NB4 (cell line): ENCODE measurements at regions not wholly inside any gene's neighbourhood (a gene's known extent, or its start where the extent isn't known, plus 50 kb on each side); places are given as distances from the start of the nearest gene placed in this dataset.

Experiments used
- MYC ChIP-seq: IDR thresholded peaks from 2 replicates; pipeline ENCODE4 v1.6.1; 2011; ENCODE audit warnings: low read depth, low read length
- POLR2A ChIP-seq: IDR thresholded peaks from 2 replicates; pipeline ENCODE4 v1.6.1; 2011; ENCODE audit warnings: mild to moderate bottlenecking; ENCODE audit not compliant: insufficient read length; ENCODE audit errors: extremely low read depth
- TF ChIP-seq, protein P1 (sequence below): IDR thresholded peaks from one replicate; pipeline ENCODE4 v1.5.1; 2012; ENCODE audit warnings: low read depth, low read length
- TF ChIP-seq, protein P2 (sequence below): IDR thresholded peaks from 2 replicates; pipeline ENCODE4 v1.6.1; 2011; ENCODE audit warnings: low read depth, low read length

DNA sequence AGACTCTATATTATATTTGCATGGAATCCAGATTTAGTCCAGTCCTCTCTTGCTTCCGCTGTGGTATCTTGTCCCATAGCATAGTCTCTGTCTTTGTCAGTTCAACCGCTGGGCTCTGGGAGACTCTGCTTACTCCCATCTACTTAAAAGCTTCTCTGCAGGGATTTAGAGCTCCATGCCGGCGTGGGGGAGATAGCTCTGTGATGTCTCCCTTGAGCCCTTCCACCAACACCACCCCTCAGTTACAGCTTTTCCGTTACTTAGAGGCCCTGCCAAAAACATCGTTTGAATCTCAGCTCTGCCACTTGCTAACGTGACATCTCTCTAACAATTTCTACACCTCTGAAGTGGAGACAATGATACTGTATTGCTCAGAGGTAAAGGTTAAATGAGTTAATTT lies 306.1 kb upstream of the ZNF608 start:
- TF ChIP-seq, protein P1, sequence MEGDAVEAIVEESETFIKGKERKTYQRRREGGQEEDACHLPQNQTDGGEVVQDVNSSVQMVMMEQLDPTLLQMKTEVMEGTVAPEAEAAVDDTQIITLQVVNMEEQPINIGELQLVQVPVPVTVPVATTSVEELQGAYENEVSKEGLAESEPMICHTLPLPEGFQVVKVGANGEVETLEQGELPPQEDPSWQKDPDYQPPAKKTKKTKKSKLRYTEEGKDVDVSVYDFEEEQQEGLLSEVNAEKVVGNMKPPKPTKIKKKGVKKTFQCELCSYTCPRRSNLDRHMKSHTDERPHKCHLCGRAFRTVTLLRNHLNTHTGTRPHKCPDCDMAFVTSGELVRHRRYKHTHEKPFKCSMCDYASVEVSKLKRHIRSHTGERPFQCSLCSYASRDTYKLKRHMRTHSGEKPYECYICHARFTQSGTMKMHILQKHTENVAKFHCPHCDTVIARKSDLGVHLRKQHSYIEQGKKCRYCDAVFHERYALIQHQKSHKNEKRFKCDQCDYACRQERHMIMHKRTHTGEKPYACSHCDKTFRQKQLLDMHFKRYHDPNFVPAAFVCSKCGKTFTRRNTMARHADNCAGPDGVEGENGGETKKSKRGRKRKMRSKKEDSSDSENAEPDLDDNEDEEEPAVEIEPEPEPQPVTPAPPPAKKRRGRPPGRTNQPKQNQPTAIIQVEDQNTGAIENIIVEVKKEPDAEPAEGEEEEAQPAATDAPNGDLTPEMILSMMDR, result no peak
- TF ChIP-seq, protein P2, sequence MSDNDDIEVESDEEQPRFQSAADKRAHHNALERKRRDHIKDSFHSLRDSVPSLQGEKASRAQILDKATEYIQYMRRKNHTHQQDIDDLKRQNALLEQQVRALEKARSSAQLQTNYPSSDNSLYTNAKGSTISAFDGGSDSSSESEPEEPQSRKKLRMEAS, result no peak
- TF ChIP-seq POLR2A (no peak), MYC (no peak)
